22Rv1 (cell line): ENCODE measurements at regions not wholly inside any gene's neighbourhood (a gene's known extent, or its start where the extent isn't known, plus 50 kb on each side); places are given as distances from the start of the nearest gene placed in this dataset.

Experiments
- CTCF ChIP-seq: fragments of 450-650 bp; IDR thresholded peaks from 2 replicates; pipeline ENCODE4 v1.5.1; 2017; ENCODE audit warnings: mild to moderate bottlenecking
- ZFX ChIP-seq: fragments of 450-650 bp; IDR thresholded peaks from 2 replicates; pipeline ENCODE4 v1.6.1; 2017; ENCODE audit warnings: antibody characterized with exemption, borderline replicate concordance

GRCh38 chr2:22002066-22002465, 878.3 kb downstream of the TDRD15 start:
- TF ChIP-seq CTCF (no peak), ZFX (no peak)
